Body of pancreas (tissue), 4 donors: ENCODE measurements at regions not wholly inside any gene's neighbourhood (a gene's known extent, or its start where the extent isn't known, plus 50 kb on each side); places are given as distances from the start of the nearest gene placed in this dataset.

ENCODE experiments used
- ATAC-seq: fragments of 150-250 bp; one replicate; pipeline ENCODE4 v1.9.1; 2016
- DNase-seq, 4 donors: peaks; one replicate each; pipeline ENCODE4 v3.0.0-alpha.2; 2019
- H3K27ac ChIP-seq, 4 donors: fragments of 200-600 bp; sonication (generic); 1 replicate in 3 of 4; 2 replicates in 1 of 4; pipeline versions ENCODE4 v1.5.1 to v1.6.1; 2016 to 2019; ENCODE audit warnings: mild to moderate bottlenecking in 1 of 4, mixed read lengths in 1 of 4, moderate library complexity in 1 of 4
- H3K27me3 ChIP-seq, 2 donors: fragments of 200-600 bp; sonication (generic); one replicate each; pipeline ENCODE4 v1.6.0; 2016; ENCODE audit warnings: mild to moderate bottlenecking in 1 of 2
- H3K36me3 ChIP-seq, 2 donors: fragments of 200-600 bp; sonication (generic); replicated peaks in 1 of 2; 2 replicates each; pipeline ENCODE4 v1.5.1; 2016; ENCODE audit warnings: low read depth in 2 of 2; ENCODE audit not compliant: insufficient read depth in 1 of 2
- H3K4me1 ChIP-seq: fragments of 200-600 bp; sonication (generic); one replicate; pipeline ENCODE4 v1.6.0; 2016
- H3K4me3 ChIP-seq, 2 donors: fragments of 200-600 bp; sonication (generic); 1 replicate in 1 of 2; 2 replicates in 1 of 2; pipeline ENCODE4 v1.5.1; 2016 to 2019
- H3K9me3 ChIP-seq, 3 donors: fragments of 200-600 bp; sonication (generic); 1 replicate in 2 of 3; 2 replicates in 1 of 3; pipeline ENCODE4 v1.5.1; 2016
- POLR2A ChIP-seq, 3 donors: fragments of 450-650 bp; IDR thresholded peaks; one replicate each; pipeline ENCODE4 v1.6.1; 2016; ENCODE audit warnings: antibody characterized with exemption in 3 of 3, mild to moderate bottlenecking in 2 of 3
- WGBS, 2 donors: methylation state at CpG; one replicate each; pipeline ENCODE4 v1.1.5; 2017; 5-methylcytosine and 5-hydroxymethylcytosine counted together
- intact Hi-C: fragments of 100-400 bp; cut with DNase I; formaldehyde crosslinking; loops from one replicate; pipeline ENCODE4 v1.15.1; 2023
- TF ChIP-seq, protein P1 (sequence below), 7 experiments: fragments of 450-650 bp in 4 of 7; fragments of 200-600 bp in 3 of 7; sonication (generic) in 3 of 7; IDR thresholded peaks; one replicate each; pipeline ENCODE4 v1.5.1; 2016 to 2019; ENCODE audit warnings: antibody characterized with exemption in 7 of 7

- intact Hi-C loops = no loop called here
- 73 to 86% methylated on average over 5 of the region's 5 CpGs for whole genome bisulfite sequencing, 2 donors
- H3K4me3 ChIP-seq = no peak overlapping the region
- no peaks in the 10 kb centered on the region for H3K27me3 ChIP-seq
- TF ChIP-seq, protein P1, sequence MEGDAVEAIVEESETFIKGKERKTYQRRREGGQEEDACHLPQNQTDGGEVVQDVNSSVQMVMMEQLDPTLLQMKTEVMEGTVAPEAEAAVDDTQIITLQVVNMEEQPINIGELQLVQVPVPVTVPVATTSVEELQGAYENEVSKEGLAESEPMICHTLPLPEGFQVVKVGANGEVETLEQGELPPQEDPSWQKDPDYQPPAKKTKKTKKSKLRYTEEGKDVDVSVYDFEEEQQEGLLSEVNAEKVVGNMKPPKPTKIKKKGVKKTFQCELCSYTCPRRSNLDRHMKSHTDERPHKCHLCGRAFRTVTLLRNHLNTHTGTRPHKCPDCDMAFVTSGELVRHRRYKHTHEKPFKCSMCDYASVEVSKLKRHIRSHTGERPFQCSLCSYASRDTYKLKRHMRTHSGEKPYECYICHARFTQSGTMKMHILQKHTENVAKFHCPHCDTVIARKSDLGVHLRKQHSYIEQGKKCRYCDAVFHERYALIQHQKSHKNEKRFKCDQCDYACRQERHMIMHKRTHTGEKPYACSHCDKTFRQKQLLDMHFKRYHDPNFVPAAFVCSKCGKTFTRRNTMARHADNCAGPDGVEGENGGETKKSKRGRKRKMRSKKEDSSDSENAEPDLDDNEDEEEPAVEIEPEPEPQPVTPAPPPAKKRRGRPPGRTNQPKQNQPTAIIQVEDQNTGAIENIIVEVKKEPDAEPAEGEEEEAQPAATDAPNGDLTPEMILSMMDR (IDR thresholded peaks at IDR 0.05) = peak in 2 of 7 experiments; percentile 6 to 14
- no peak for TF ChIP-seq POLR2A (IDR thresholded peaks at IDR 0.05)
- no peaks in the 10 kb centered on the region for H3K36me3 ChIP-seq
- H3K27ac ChIP-seq = no peak overlapping the region
- no peaks in the 10 kb centered on the region for H3K9me3 ChIP-seq
- ATAC-seq (peak; percentile 28), DNase-seq (no peak)
- H3K4me1 ChIP-seq = no peaks in the 10 kb centered on the region
Observed at GRCh38 chr15:70214276-70214675, 116.6 kb upstream of the TLE3 start.

- DNase-seq = no peak
- WGBS, 2 donors = 88 to 93% methylated on average over 7 of the region's 7 CpGs
- Histone ChIP-seq H3K4me3 (no peak overlapping the region), H3K9me3 (no peaks in the 10 kb centered on the region), H3K27ac (no peak overlapping the region), H3K4me1 (no peaks in the 10 kb centered on the region), H3K36me3 (no peaks in the 10 kb centered on the region), H3K27me3 (no peaks in the 10 kb centered on the region)
- TF ChIP-seq, protein P1 (IDR thresholded peaks at IDR 0.05) = no peak
- TF ChIP-seq POLR2A (IDR thresholded peaks at IDR 0.05) = no peak
- ATAC-seq = no peak
- intact Hi-C loops = no loop called here
Observed at GRCh38 chr15:70213794-70214193, 116.1 kb upstream of the TLE3 start.

- no peaks in the 10 kb centered on the region for H3K27me3 ChIP-seq
- no peaks in the 10 kb centered on the region for H3K4me1 ChIP-seq
- intact Hi-C loops = no loop called here
- H3K27ac ChIP-seq = no peak overlapping the region
- H3K4me3 ChIP-seq = no peak overlapping the region
- TF ChIP-seq, protein P1 (IDR thresholded peaks at IDR 0.05) = no peak
- no peak for TF ChIP-seq POLR2A (IDR thresholded peaks at IDR 0.05)
- no peaks in the 10 kb centered on the region for H3K9me3 ChIP-seq
- H3K36me3 ChIP-seq = no peaks in the 10 kb centered on the region
- DNase-seq = no peak
- ATAC-seq = no peak
- 78 to 88% methylated on average over 10 of the region's 10 CpGs for WGBS, 2 donors
Observed at GRCh38 chr15:70212963-70213315, 115.2 kb upstream of the TLE3 start.

DNA sequence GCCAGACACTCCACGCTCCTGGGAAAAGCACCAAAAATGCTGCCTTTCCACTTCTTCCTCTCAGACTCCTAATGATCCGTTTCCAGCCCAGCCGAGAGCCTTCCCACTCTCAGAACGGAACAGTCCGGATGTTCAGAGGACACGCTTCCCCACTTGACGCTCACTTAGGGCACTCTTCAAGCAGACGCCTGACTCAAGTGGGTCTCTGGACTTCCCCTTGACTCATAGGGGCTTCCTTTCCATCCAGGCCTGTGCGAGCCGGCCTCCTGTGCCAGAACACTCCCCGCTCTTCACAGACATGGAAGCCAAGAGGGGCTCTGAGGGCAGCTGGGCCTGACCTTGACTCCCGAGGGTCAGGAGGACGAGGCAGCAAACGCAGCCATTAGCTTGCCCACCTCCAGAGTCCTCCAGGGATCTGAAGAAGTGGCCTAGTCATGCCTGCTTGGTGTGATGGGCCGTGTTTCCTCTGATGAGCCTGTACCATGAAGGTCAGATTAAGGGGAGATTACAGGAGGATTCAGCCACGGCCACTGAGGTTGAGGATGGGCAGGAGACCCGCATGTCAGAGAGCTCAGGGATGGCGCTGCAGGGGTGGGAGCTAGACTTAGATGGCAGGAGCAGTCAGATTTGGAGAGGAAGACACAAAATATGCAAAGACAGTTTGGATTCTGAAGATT is 114.7 kb upstream of the TLE3 start:
- H3K4me1 ChIP-seq = no peaks in the 10 kb centered on the region
- no peak for DNase-seq
- WGBS, 2 donors = 81 to 86% methylated on average over 13 to 18 of the region's 18 CpGs
- no peak overlapping the region for H3K4me3 ChIP-seq
- H3K27ac ChIP-seq = no peak overlapping the region
- TF ChIP-seq POLR2A (IDR thresholded peaks at IDR 0.05) = no peak
- TF ChIP-seq, protein P1 (IDR thresholded peaks at IDR 0.05) = no peak
- no peaks in the 10 kb centered on the region for H3K36me3 ChIP-seq
- H3K27me3 ChIP-seq = no peaks in the 10 kb centered on the region
- ATAC-seq = no peak
- no peaks in the 10 kb centered on the region for H3K9me3 ChIP-seq
- intact Hi-C loops = no loop called here

DNA sequence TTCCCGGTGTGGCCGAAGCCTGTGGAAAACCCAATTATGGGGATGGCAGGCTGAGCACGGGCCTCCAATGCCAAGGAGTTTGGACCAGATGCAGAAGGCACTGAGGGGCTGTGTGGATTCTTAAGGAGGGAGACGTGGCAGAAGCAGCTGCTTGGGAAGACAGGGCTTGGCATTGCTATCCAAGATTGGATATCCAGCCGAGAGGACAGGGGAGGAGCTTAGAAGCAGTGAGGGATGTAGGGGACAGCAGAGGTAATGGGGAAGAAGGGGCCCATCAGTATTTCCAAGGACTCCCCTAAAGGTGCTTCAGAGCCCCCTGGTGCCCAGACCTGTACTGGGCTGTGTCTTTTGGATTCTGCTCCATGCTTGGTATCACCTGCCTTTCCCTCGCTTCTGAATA is 112.8 kb upstream of the TLE3 start:
- Histone ChIP-seq H3K9me3 (no peaks in the 10 kb centered on the region), H3K27me3 (no peaks in the 10 kb centered on the region), H3K4me3 (no peak overlapping the region), H3K36me3 (no peaks in the 10 kb centered on the region), H3K4me1 (no peaks in the 10 kb centered on the region), H3K27ac (no peak overlapping the region)
- DNase-seq = peak in 1 of 4 donors; percentile 15
- no peak for ATAC-seq
- TF ChIP-seq, protein P1 (IDR thresholded peaks at IDR 0.05) = no peak
- TF ChIP-seq POLR2A (IDR thresholded peaks at IDR 0.05) = no peak
- 79 to 82% methylated on average over 6 of the region's 6 CpGs for WGBS, 2 donors
- intact Hi-C loops = no loop called here
